ENCODE measurements at regions not wholly inside any gene's neighbourhood (a gene's known extent, or its start where the extent isn't known, plus 50 kb on each side); places are given as distances from the start of the nearest gene placed in this dataset.

- H2AFZ ChIP-seq, result no peak overlapping the region
- TF ChIP-seq CTCF (conservative IDR thresholded peaks at IDR 0.05) (no peak), EZH2 (IDR thresholded peaks at IDR 0.05; ENCODE audit: low read depth) (no peak)
- H3K27me3 ChIP-seq (ENCODE audit: insufficient read depth, low read depth), result no peaks in the 10 kb centered on the region
- no peaks in the 10 kb centered on the region for H3K9me2 ChIP-seq (ENCODE audit: insufficient read depth)
- H3K36me3 ChIP-seq (ENCODE audit: low read depth), result no peaks in the 10 kb centered on the region
- intact Hi-C loops (cut with micrococcal nuclease; ENCODE audit: unreplicated experiment), result no loop called here
- no TSS peak for BruUV-seq (replicated peaks)
- H3F3A ChIP-seq (ENCODE audit: insufficient read depth, low read depth), result no peaks in the 10 kb centered on the region
- H3K4me2 ChIP-seq, result no peak overlapping the region
- H4K20me1 ChIP-seq (ENCODE audit: insufficient read depth), result no peaks in the 10 kb centered on the region
- ChIA-PET CTCF (no interaction called here), POLR2A (ENCODE audit: unreplicated experiment) (no interaction called here)
- H3K9me3 ChIP-seq (ENCODE audit: insufficient read depth, low read depth), result no peaks in the 10 kb centered on the region
- no peaks in the 10 kb centered on the region for H3K4me1 ChIP-seq (replicated peaks; ENCODE audit: insufficient read depth)
- DNase-seq, result no peak
- no peak overlapping the region for H3K4me3 ChIP-seq
- no peaks in the 10 kb centered on the region for H3K79me2 ChIP-seq (ENCODE audit: low read depth)
- no peak overlapping the region for H3K27ac ChIP-seq
Measured at GRCh38 chr3:181805703-181806102, 94.0 kb downstream of the SOX2 start.

GRCh38 chr3:181808053-181808452 lies 96.3 kb downstream of the SOX2 start:
- H3K9me3 ChIP-seq (ENCODE audit: insufficient read depth, low read depth), result no peaks in the 10 kb centered on the region
- no peak overlapping the region for H3K4me2 ChIP-seq
- H3K79me2 ChIP-seq (ENCODE audit: low read depth), result no peaks in the 10 kb centered on the region
- no peaks in the 10 kb centered on the region for H3K36me3 ChIP-seq (ENCODE audit: low read depth)
- no peak overlapping the region for H2AFZ ChIP-seq
- BruUV-seq (replicated peaks), result no TSS peak
- H3K27ac ChIP-seq, result no peak overlapping the region
- no peak for DNase-seq
- H3K9me2 ChIP-seq (ENCODE audit: insufficient read depth), result no peaks in the 10 kb centered on the region
- intact Hi-C loops (cut with micrococcal nuclease; ENCODE audit: unreplicated experiment), result no loop called here
- H3K4me3 ChIP-seq, result no peak overlapping the region
- CTCF ChIA-PET, result no interaction called here
- no peaks in the 10 kb centered on the region for H4K20me1 ChIP-seq (ENCODE audit: insufficient read depth)
- TF ChIP-seq EZH2 (IDR thresholded peaks at IDR 0.05; ENCODE audit: low read depth), result no peak
- no peak for TF ChIP-seq CTCF (conservative IDR thresholded peaks at IDR 0.05)
- POLR2A ChIA-PET (ENCODE audit: unreplicated experiment), result no interaction called here
- no peaks in the 10 kb centered on the region for H3K4me1 ChIP-seq (replicated peaks; ENCODE audit: insufficient read depth)
- H3K27me3 ChIP-seq (ENCODE audit: insufficient read depth, low read depth), result no peaks in the 10 kb centered on the region
- no peaks in the 10 kb centered on the region for H3F3A ChIP-seq (ENCODE audit: insufficient read depth, low read depth)

- no TSS peak for BruUV-seq (replicated peaks)
- no peak for DNase-seq
- no peaks in the 10 kb centered on the region for H3K4me1 ChIP-seq (replicated peaks; ENCODE audit: insufficient read depth)
- CTCF ChIA-PET, result no interaction called here
- H3K9me2 ChIP-seq (ENCODE audit: insufficient read depth), result no peaks in the 10 kb centered on the region
- no peaks in the 10 kb centered on the region for H3K27me3 ChIP-seq (ENCODE audit: insufficient read depth, low read depth)
- no peak overlapping the region for H2AFZ ChIP-seq
- H3K9me3 ChIP-seq (ENCODE audit: insufficient read depth, low read depth), result no peaks in the 10 kb centered on the region
- H4K20me1 ChIP-seq (ENCODE audit: insufficient read depth), result no peaks in the 10 kb centered on the region
- no peak for TF ChIP-seq CTCF (conservative IDR thresholded peaks at IDR 0.05)
- TF ChIP-seq EZH2 (IDR thresholded peaks at IDR 0.05; ENCODE audit: low read depth), result no peak
- intact Hi-C loops (cut with micrococcal nuclease; ENCODE audit: unreplicated experiment), result no loop called here
- no peak overlapping the region for H3K4me3 ChIP-seq
- no peaks in the 10 kb centered on the region for H3K79me2 ChIP-seq (ENCODE audit: low read depth)
- H3K4me2 ChIP-seq, result no peak overlapping the region
- H3K27ac ChIP-seq, result no peak overlapping the region
- H3F3A ChIP-seq (ENCODE audit: insufficient read depth, low read depth), result no peaks in the 10 kb centered on the region
- no peaks in the 10 kb centered on the region for H3K36me3 ChIP-seq (ENCODE audit: low read depth)
- POLR2A ChIA-PET (ENCODE audit: unreplicated experiment), result no interaction called here
Measured at GRCh38 chr3:181823716-181824115, 112.0 kb downstream of the SOX2 start.

Measured in PC-9 (cell line).